ENCODE measurements at regions not wholly inside any gene's neighbourhood (a gene's known extent, or its start where the extent isn't known, plus 50 kb on each side); places are given as distances from the start of the nearest gene placed in this dataset.
"Not testable (repeated sequence)": the region's sequence is repeated elsewhere in the genome, so short reads cannot be mapped to it uniquely, and the experiment has no call there.

- H3K27ac ChIP-seq = no peak overlapping the region
- TF ChIP-seq ZFX (IDR thresholded peaks at IDR 0.05; ENCODE audit: borderline replicate concordance) (no peak), CTCF (IDR thresholded peaks at IDR 0.05) (peak; percentile 77)
Measured at GRCh38 chr14:106691601-106692291, 1165.4 kb downstream of the TMEM121 start.

- TF ChIP-seq ZFX (IDR thresholded peaks at IDR 0.05; ENCODE audit: borderline replicate concordance) (no peak), CTCF (IDR thresholded peaks at IDR 0.05) (peak; percentile 55)
- no peak overlapping the region for H3K27ac ChIP-seq
Measured at GRCh38 chr14:106694638-106695393, 1168.4 kb downstream of the TMEM121 start.

- not testable (repeated sequence) for H3K27ac ChIP-seq
Measured at GRCh38 chr14:106698620-106699267, 1172.4 kb downstream of the TMEM121 start.

- not testable (repeated sequence) for H3K27ac ChIP-seq
Measured at GRCh38 chr14:106703651-106704050, 1177.3 kb downstream of the TMEM121 start.

GRCh38 chr14:106706488-106706887, 1180.1 kb downstream of the TMEM121 start:
- H3K27ac ChIP-seq = not testable (repeated sequence)

GRCh38 chr14:106710187-106710586, 1183.8 kb downstream of the TMEM121 start:
- H3K27ac ChIP-seq = not testable (repeated sequence)

GRCh38 chr14:106712513-106712912, 1186.1 kb downstream of the TMEM121 start:
- not testable (repeated sequence) for H3K27ac ChIP-seq

- H3K27ac ChIP-seq = not testable (repeated sequence)
Measured at GRCh38 chr14:106714446-106715428, 1188.4 kb downstream of the TMEM121 start.

- H3K27ac ChIP-seq = not testable (repeated sequence)
Measured at GRCh38 chr14:106717544-106717943, 1191.2 kb downstream of the TMEM121 start.

- not testable (repeated sequence) for H3K27ac ChIP-seq
Measured at GRCh38 chr14:106719880-106720279, 1193.5 kb downstream of the TMEM121 start.

- not testable (repeated sequence) for H3K27ac ChIP-seq
Measured at GRCh38 chr14:106721926-106722325, 1195.5 kb downstream of the TMEM121 start.

- not testable (repeated sequence) for H3K27ac ChIP-seq
Measured at GRCh38 chr14:106722813-106723687, 1196.7 kb downstream of the TMEM121 start.

GRCh38 chr14:106727962-106728361, 1201.6 kb downstream of the TMEM121 start:
- H3K27ac ChIP-seq = not testable (repeated sequence)

Measured in 22Rv1 (cell line).